ENCODE measurements at regions not wholly inside any gene's neighbourhood (a gene's known extent, or its start where the extent isn't known, plus 50 kb on each side); places are given as distances from the start of the nearest gene placed in this dataset.

GRCh38 chr15:39114690-39115378 is 466.0 kb upstream of the THBS1 start:
- DNase-seq (ENCODE audit: low read depth): no peak
- no peak overlapping the region for H3K4me3 ChIP-seq (ENCODE audit: control insufficient read depth, low read depth, low read length)
- TF ChIP-seq, protein P1, sequence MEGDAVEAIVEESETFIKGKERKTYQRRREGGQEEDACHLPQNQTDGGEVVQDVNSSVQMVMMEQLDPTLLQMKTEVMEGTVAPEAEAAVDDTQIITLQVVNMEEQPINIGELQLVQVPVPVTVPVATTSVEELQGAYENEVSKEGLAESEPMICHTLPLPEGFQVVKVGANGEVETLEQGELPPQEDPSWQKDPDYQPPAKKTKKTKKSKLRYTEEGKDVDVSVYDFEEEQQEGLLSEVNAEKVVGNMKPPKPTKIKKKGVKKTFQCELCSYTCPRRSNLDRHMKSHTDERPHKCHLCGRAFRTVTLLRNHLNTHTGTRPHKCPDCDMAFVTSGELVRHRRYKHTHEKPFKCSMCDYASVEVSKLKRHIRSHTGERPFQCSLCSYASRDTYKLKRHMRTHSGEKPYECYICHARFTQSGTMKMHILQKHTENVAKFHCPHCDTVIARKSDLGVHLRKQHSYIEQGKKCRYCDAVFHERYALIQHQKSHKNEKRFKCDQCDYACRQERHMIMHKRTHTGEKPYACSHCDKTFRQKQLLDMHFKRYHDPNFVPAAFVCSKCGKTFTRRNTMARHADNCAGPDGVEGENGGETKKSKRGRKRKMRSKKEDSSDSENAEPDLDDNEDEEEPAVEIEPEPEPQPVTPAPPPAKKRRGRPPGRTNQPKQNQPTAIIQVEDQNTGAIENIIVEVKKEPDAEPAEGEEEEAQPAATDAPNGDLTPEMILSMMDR (IDR thresholded peaks at IDR 0.05; ENCODE audit: control insufficient read depth, insufficient read depth, low read depth, low read length, missing control alignments): no peak

DNA sequence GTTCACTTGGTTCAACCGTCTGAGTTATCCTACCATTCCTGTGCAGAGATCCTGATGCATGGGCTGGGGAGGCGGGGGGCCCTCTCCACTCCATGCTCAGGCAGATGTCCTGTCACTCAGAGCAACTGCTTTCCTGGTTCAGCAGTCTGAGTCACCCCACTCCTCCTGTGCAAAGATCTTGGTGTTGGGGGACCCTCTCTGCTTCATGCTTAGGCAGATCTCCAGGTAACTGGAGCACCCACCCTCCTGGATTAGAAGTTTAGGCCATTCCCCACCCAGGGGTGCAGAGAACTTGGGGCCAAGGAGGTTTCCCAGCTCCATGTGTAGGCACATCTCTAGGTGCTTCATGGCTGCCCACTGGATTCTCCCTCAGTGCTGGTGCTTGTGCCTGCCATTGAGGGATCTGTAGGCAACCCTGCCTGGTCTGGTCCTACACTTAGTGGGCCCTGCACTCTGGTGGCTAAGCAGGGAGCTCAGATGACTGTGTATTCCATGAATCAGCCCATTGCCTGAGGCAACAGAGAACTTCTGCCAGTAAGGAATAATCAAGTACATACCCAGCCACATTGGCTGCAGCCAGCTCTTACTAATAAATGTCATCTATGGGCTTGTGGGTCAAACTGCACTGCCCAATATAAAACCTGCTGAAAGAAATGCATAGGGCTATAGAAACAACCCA is 465.4 kb upstream of the THBS1 start:
- TF ChIP-seq, protein P1 (IDR thresholded peaks at IDR 0.05; ENCODE audit: control insufficient read depth, insufficient read depth, low read depth, low read length, missing control alignments): peak; percentile 33
- no peak overlapping the region for H3K4me3 ChIP-seq (ENCODE audit: control insufficient read depth, low read depth, low read length)
- DNase-seq (ENCODE audit: low read depth): no peak

DNA sequence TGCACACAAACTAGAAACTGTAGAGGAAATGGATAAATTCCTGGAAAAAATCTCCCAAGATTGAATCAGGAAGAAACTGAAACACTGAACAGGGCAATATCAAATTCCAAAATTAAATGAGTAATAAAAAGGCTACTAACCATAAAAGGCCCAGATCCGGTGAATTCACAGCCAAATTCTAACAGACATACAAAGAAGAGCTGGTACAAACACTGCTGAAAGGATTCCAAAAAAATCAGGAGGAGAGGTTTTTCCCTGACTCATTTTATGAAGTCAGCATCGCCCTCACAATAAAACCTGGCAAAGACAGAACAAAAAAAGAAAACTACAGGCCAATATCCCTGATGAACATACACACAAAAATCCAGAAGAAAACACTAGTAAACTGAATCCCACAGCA is 462.4 kb upstream of the THBS1 start:
- DNase-seq (ENCODE audit: low read depth): peak; percentile 94
- TF ChIP-seq, protein P1 (IDR thresholded peaks at IDR 0.05; ENCODE audit: control insufficient read depth, insufficient read depth, low read depth, low read length, missing control alignments): no peak
- no peak overlapping the region for H3K4me3 ChIP-seq (ENCODE audit: control insufficient read depth, low read depth, low read length)

DNA sequence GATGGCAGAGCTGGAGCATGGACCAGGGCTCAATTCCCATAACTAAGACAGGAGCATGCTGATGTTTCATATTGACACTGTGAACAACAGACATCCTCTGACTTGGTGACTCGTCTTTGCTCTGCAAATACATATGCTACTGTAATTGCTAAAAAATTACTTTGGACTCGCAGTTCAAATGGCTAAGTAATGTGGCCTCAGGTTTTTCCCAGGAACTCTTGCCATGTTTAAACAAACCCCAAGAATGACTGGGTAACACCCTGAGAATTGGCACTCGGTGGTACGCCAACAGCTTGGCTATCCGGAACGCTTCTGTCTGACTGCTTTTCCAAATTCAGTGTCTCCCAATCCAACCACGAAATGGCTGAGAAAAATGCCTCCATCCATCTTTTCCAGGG is 456.7 kb upstream of the THBS1 start:
- H3K4me3 ChIP-seq (ENCODE audit: control insufficient read depth, low read depth, low read length): no peak overlapping the region
- TF ChIP-seq, protein P1 (IDR thresholded peaks at IDR 0.05; ENCODE audit: control insufficient read depth, insufficient read depth, low read depth, low read length, missing control alignments): no peak
- DNase-seq (ENCODE audit: low read depth): no peak

GRCh38 chr15:39124553-39125171 is 456.2 kb upstream of the THBS1 start:
- TF ChIP-seq, protein P1 (IDR thresholded peaks at IDR 0.05; ENCODE audit: control insufficient read depth, insufficient read depth, low read depth, low read length, missing control alignments): no peak
- DNase-seq (ENCODE audit: low read depth): no peak
- no peak overlapping the region for H3K4me3 ChIP-seq (ENCODE audit: control insufficient read depth, low read depth, low read length)

DNA sequence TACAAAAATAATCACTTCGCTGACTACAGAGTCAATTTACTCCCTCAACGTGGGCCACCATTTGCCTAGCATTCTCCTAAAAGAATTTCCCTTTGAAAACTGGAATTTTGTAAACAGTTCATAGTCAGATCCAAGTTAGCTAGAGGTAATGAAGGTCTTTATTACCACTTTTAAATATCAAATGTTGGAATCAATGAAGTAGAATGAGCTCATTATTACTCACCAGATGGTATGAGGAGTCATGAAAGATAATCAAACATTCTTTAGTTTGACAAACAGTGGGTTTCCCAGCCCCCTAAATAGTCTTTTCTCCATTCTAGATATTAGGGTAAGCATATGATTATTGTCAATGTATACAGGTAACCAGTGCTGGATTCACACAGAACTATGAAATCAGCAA is 455.7 kb upstream of the THBS1 start:
- no peak for DNase-seq (ENCODE audit: low read depth)
- TF ChIP-seq, protein P1 (IDR thresholded peaks at IDR 0.05; ENCODE audit: control insufficient read depth, insufficient read depth, low read depth, low read length, missing control alignments): no peak
- H3K4me3 ChIP-seq (ENCODE audit: control insufficient read depth, low read depth, low read length): no peak overlapping the region

Measured in AG09309 (cell line).